Keratinocyte (primary cell): ENCODE measurements at regions not wholly inside any gene's neighbourhood (a gene's known extent, or its start where the extent isn't known, plus 50 kb on each side); places are given as distances from the start of the nearest gene placed in this dataset.

Experiments used
- DNase-seq: peaks from one replicate; pipeline ENCODE4 v3.0.0-alpha.2; 2011; ENCODE audit warnings: low read depth, missing footprints, low spot score
- FAIRE-seq: peaks from 2 replicates; lab custom pipeline; 2011; peaks lifted over from hg19 to GRCh38; lab: Jason Lieb, UNC
- H2AFZ ChIP-seq: 2 replicates; pipeline ENCODE4 v1.6.0; 2012; ENCODE audit warnings: low read length, control low read depth, inconsistent platforms; ENCODE audit not compliant: control insufficient read depth
- H3K27ac ChIP-seq: 2 replicates; pipeline ENCODE4 v1.5.1; 2011; ENCODE audit warnings: low read length; ENCODE audit not compliant: control insufficient read depth, insufficient read depth
- H3K27me3 ChIP-seq: 3 replicates; pipeline ENCODE4 v1.6.0; 2011; ENCODE audit warnings: low read length; ENCODE audit not compliant: control insufficient read depth, insufficient read depth; ENCODE audit errors: extremely low read depth
- H3K36me3 ChIP-seq, 2 experiments: 2 replicates in 1 of 2; 3 replicates in 1 of 2; pipeline ENCODE4 v1.5.1; 2011; ENCODE audit warnings: low read length in 2 of 2, mild to moderate bottlenecking in 1 of 2; ENCODE audit not compliant: control insufficient read depth in 2 of 2, insufficient read depth in 2 of 2; ENCODE audit errors: extremely low read depth in 1 of 2
- H3K4me1 ChIP-seq: 3 replicates; pipeline ENCODE4 v1.5.1; 2011; ENCODE audit warnings: low read length; ENCODE audit not compliant: control insufficient read depth, insufficient read depth; ENCODE audit errors: extremely low read depth
- H3K4me2 ChIP-seq: 3 replicates; pipeline ENCODE4 v1.6.0; 2011; ENCODE audit warnings: low read depth, low read length; ENCODE audit not compliant: control insufficient read depth, insufficient read depth; ENCODE audit errors: extremely low read depth
- H3K4me3 ChIP-seq, 3 experiments: fragments of 200-600 bp in 1 of 3; sonication (generic) in 1 of 3; 2 replicates in 2 of 3; 3 replicates in 1 of 3; pipeline ENCODE4 v1.5.1; 2011 to 2016; ENCODE audit warnings: low read length in 3 of 3, mild to moderate bottlenecking in 3 of 3, control low read depth in 2 of 3, inconsistent platforms in 1 of 3, low read depth in 1 of 3, mixed read lengths in 1 of 3, mixed run types in 1 of 3, moderate library complexity in 1 of 3; ENCODE audit not compliant: control insufficient read depth in 2 of 3, insufficient read depth in 2 of 3; ENCODE audit errors: extremely low read depth in 1 of 3
- H3K79me2 ChIP-seq: 2 replicates; pipeline ENCODE4 v1.6.0; 2012; ENCODE audit warnings: low read length; ENCODE audit not compliant: control insufficient read depth, insufficient read depth
- H3K9ac ChIP-seq: 3 replicates; pipeline ENCODE4 v1.6.0; 2011; ENCODE audit warnings: low read length; ENCODE audit not compliant: control insufficient read depth, insufficient read depth; ENCODE audit errors: extremely low read depth
- H3K9me1 ChIP-seq: 3 replicates; pipeline ENCODE4 v1.6.0; 2011; ENCODE audit warnings: low read length; ENCODE audit not compliant: control insufficient read depth, insufficient read depth; ENCODE audit errors: extremely low read depth
- H3K9me3 ChIP-seq: 2 replicates; pipeline ENCODE4 v1.5.1; 2012; ENCODE audit warnings: low read depth, low read length; ENCODE audit not compliant: control insufficient read depth
- H4K20me1 ChIP-seq: 3 replicates; pipeline ENCODE4 v1.6.0; 2011; ENCODE audit warnings: low read length; ENCODE audit not compliant: control insufficient read depth, insufficient read depth; ENCODE audit errors: extremely low read depth
- EZH2 ChIP-seq: IDR thresholded peaks from one replicate; pipeline ENCODE4 v1.6.1; 2012; ENCODE audit warnings: inconsistent platforms, mild to moderate bottlenecking, low read length, moderate library complexity
- dilution Hi-C: fragments of 300-500 bp; cut with MboI; formaldehyde crosslinking; loops from one replicate; pipeline ENCODE4 v1.7.0; 2020; ENCODE audit warnings: low sequenced_read_pairs; ENCODE audit not compliant: extremely low pct_ligation_motif_present
- TF ChIP-seq, protein P1 (sequence below), 3 experiments: IDR thresholded peaks in 1 of 3; conservative IDR thresholded peaks in 1 of 3; optimal IDR thresholded peaks in 1 of 3; 2 replicates in 2 of 3; 3 replicates in 1 of 3; pipeline versions ENCODE3 to v1.5.1; 2011; ENCODE audit warnings: low read length in 3 of 3, mild to moderate bottlenecking in 3 of 3, moderate library complexity in 2 of 3, control low read depth in 1 of 3, inconsistent platforms in 1 of 3; ENCODE audit not compliant: insufficient read depth in 2 of 3; ENCODE audit errors: extremely low read depth in 1 of 3

DNA sequence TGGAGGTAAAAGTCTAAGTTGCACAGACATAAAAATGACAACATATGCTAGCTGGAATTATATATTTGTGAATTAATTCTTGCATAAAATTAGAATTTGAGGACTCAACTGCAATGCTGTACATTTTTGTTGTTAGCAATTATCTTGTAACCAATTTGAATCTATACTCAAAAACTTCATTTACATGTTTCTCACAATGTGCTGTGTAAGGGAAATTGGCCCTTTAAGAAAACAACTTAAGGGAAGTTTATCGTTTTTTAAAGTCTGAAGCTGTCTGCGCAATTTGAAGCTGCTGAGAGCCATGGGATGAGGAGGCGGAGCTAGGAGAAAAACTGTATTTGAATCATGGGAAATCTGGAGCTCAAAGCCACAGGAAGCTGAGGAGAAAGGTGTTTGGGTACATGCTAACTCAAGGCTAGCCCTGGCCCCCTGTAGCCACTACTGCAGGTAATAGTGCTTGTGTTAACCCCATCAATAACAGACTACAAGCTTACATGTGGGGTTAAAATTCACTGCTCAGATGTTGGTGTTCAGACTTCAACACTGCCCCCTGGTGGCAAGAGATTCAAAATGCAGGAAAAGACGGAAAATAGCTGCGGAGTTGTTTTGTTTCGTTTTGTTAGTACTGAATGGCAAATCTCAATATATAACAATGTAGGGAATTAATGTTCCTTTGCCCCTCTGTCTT, 126.1 kb downstream of the BRD1 start:
- Histone ChIP-seq H3K4me2 (no peak overlapping the region), H3K9me3 (peaks cover 4% of the 10 kb centered on the region), H3K9me1 (no peaks in the 10 kb centered on the region), H3K4me3 (no peak overlapping the region), H2AFZ (no peak overlapping the region), H3K36me3 (no peaks in the 10 kb centered on the region), H3K27me3 (no peaks in the 10 kb centered on the region), H4K20me1 (no peaks in the 10 kb centered on the region), H3K27ac (no peak overlapping the region), H3K4me1 (no peaks in the 10 kb centered on the region), H3K9ac (no peak overlapping the region), H3K79me2 (no peaks in the 10 kb centered on the region)
- dilution Hi-C loops: no loop called here
- TF ChIP-seq EZH2: no peak
- TF ChIP-seq, protein P1, sequence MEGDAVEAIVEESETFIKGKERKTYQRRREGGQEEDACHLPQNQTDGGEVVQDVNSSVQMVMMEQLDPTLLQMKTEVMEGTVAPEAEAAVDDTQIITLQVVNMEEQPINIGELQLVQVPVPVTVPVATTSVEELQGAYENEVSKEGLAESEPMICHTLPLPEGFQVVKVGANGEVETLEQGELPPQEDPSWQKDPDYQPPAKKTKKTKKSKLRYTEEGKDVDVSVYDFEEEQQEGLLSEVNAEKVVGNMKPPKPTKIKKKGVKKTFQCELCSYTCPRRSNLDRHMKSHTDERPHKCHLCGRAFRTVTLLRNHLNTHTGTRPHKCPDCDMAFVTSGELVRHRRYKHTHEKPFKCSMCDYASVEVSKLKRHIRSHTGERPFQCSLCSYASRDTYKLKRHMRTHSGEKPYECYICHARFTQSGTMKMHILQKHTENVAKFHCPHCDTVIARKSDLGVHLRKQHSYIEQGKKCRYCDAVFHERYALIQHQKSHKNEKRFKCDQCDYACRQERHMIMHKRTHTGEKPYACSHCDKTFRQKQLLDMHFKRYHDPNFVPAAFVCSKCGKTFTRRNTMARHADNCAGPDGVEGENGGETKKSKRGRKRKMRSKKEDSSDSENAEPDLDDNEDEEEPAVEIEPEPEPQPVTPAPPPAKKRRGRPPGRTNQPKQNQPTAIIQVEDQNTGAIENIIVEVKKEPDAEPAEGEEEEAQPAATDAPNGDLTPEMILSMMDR (optimal IDR thresholded peaks at IDR 0.05 in 1 of 3, IDR thresholded peaks at IDR 0.05 in 1 of 3, conservative IDR thresholded peaks at IDR 0.05 in 1 of 3; ENCODE audit: extremely low read depth in 1 of 3, insufficient read depth in 2 of 3, low read length in 3 of 3): peak; percentile 12 to 32 (median 29)
- DNase-seq: no peak
- no peak for FAIRE-seq

DNA sequence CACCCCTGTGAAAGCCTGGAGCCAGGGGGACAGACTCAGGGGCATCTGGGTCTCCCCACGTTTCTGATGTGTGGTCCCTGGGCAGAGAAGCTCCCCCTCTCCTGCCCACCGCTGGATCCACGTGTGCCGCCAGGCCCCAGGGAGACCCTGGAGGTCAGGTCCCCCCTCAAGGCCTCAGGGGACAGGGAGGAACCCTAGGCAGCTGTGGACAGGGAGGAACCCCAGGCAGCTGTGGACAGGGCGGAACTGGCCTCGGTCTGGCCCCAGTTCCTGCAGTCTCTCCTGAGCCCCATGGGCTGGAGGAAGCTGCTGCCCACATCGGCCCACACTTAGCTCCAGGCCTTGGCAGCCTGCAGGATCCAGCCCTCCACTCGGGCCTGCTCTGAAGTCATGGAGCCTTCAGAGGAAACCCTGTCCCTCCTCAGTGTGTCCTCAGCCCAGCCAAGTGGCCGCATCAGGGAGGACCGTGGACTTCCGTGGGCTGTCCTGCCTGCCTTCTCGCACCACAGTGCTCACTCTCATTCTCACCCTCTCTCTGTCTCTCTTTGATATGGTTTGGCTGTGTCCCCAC, 127.7 kb downstream of the BRD1 start:
- Histone ChIP-seq H3K27me3 (no peaks in the 10 kb centered on the region), H4K20me1 (no peaks in the 10 kb centered on the region), H3K4me2 (no peak overlapping the region), H3K9ac (no peak overlapping the region), H3K9me3 (peaks cover 4% of the 10 kb centered on the region), H3K27ac (no peak overlapping the region), H3K36me3 (no peaks in the 10 kb centered on the region), H3K4me1 (no peaks in the 10 kb centered on the region), H2AFZ (no peak overlapping the region), H3K79me2 (no peaks in the 10 kb centered on the region), H3K9me1 (no peaks in the 10 kb centered on the region), H3K4me3 (no peak overlapping the region)
- FAIRE-seq (no peak), DNase-seq (no peak)
- TF ChIP-seq EZH2: no peak
- TF ChIP-seq, protein P1 (optimal IDR thresholded peaks at IDR 0.05 in 1 of 3, IDR thresholded peaks at IDR 0.05 in 1 of 3, conservative IDR thresholded peaks at IDR 0.05 in 1 of 3; ENCODE audit: extremely low read depth in 1 of 3, insufficient read depth in 2 of 3, low read length in 3 of 3): no peak
- dilution Hi-C loops: no loop called here
